ENCODE measurements at regions not wholly inside any gene's neighbourhood (a gene's known extent, or its start where the extent isn't known, plus 50 kb on each side); places are given as distances from the start of the nearest gene placed in this dataset.
A peak's percentile ranks its signal among the peaks of the same experiment; 100 is the strongest.

- intact Hi-C loops (cut with micrococcal nuclease): no loop called here
- DNase-seq: no peak
- no peak for ATAC-seq
These were observed 167.6 kb upstream of the SMIM23 start for GRCh38 chr5:171617817-171618591.

GRCh38 chr5:171619196-171619595, 166.4 kb upstream of the SMIM23 start:
- DNase-seq (no peak), ATAC-seq (no peak)
- intact Hi-C loops (cut with micrococcal nuclease): no loop called here

DNA sequence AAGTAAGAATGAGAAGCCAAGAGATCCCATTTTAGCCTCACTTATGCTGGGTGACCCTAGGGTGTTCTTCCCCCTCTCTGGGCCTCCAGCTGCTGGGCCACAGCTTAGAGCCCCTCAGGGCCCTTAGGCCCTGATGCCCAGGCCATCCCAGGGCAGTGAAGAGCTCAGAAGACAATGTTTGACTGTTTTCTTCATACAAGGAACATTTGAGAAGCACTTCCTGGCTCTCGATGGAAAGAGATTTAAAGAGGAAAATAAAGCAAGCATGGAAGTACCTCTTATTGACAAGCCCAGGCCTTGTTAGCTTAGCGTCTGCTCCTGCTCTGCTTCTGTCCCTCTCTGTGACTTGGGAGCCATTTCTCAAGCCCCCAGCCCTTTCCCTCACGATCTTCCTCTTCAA, 165.9 kb upstream of the SMIM23 start:
- ATAC-seq (no peak), DNase-seq (no peak)
- intact Hi-C loops (cut with micrococcal nuclease): no loop called here

- peak; percentile 83 for ATAC-seq
- intact Hi-C loops (cut with micrococcal nuclease): no loop called here
These were observed 163.6 kb upstream of the SMIM23 start for GRCh38 chr5:171622010-171622409.

GRCh38 chr5:171623107-171623506, 162.5 kb upstream of the SMIM23 start:
- intact Hi-C loops (cut with micrococcal nuclease): no loop called here
- ATAC-seq (no peak), DNase-seq (no peak)

More at GRCh38 chr5:171622010-171622409, 163.6 kb upstream of the SMIM23 start:
- DNase-seq: peak; percentile 68

GRCh38 chr5:171623551-171624097, 162.0 kb upstream of the SMIM23 start:
- DNase-seq (no peak), ATAC-seq (no peak)
- intact Hi-C loops (cut with micrococcal nuclease): no loop called here

DNA sequence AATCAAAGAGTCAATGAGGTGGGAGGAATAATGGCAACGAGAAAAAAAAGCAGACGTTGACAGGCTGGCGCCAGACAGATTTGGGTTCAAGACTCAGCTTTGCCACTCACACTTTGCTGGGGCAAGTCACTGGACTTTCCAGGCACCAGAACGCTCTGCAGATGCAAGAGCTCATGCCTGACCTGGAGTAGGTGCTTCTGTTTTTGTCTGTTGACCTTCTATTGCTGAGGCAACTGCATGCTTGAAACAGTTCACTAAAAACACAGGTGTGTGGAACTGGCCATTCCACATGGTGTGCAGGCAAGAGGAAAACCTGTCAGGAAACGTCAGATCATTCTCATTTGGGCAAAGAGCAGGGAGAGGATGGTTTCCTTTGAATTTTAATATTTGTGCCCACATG, 161.2 kb upstream of the SMIM23 start:
- intact Hi-C loops (cut with micrococcal nuclease): no loop called here
- no peak for DNase-seq
- no peak for ATAC-seq

GRCh38 chr5:171625646-171626045, 160.0 kb upstream of the SMIM23 start:
- intact Hi-C loops (cut with micrococcal nuclease): no loop called here
- ATAC-seq: no peak
- no peak for DNase-seq

DNA sequence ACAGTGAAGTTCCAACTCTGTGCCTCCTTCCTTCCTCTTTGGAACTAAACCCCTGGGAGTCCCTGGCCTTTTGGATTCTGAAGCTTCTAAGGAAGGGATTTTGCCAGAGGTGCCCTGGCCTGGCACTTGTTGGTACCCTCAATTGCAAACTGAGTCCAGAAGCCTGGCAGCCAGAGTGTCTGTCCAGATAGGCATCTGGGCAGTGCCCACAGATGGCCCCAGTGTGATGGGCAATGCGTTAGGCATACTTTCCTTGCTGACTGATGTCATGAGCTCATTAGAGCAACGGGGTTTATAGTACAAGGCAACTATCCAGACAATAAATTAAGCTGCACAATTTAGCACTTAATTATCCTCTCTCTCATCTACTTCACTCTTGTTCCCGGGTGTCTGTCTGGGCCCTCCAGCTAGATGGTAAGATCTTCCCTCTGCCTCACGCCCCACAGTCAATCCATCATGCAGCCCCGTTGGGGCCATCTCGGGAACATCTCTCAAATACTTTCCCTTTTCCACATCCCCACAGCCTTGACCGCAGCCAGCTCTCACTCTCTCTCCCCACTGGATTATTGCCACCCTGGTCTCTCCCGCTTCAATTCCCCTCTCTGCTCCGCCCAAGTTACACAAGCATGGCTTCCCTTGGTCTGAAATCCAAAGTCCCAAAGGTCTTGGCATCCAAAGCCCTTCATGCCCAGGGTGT, 157.5 kb upstream of the SMIM23 start:
- no peak for ATAC-seq
- intact Hi-C loops (cut with micrococcal nuclease): no loop called here
- no peak for DNase-seq

DNA sequence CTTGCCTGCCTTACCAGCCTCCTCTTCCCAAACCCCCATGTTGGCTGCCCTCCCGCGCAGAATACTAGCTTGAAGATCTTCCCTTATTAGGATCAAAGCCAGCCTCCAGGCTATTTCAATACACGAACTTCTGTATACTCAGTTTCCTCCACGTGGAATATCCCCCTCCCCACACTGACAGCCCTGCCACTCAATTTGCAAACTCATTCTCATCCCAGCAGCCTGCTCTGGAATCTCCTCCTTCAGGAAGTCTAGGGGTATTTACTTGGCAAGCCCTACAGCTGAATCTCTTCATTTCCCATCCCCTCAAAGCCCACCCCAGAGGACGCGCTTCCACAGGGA, 157.0 kb upstream of the SMIM23 start:
- DNase-seq: no peak
- ATAC-seq: no peak
- intact Hi-C loops (cut with micrococcal nuclease): no loop called here

DNA sequence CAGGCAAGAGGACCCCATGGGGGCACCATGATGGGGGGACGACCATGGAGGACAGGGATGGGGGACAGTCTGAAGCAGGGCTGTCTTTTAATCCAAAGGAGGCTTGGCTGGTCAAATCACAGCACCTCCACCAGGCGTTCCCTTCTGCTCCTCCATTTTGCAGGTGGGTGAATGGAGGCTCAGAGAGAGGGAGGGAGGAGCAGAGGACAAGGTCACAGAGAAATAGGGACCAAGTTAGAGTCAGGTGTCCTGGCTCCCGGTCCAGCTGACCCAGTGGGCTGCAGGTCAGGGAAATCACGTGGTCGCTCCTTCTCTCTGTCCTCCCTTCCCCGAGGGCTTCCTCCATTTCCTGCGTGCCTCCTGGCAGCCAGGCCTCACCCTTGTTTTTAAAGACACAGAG, 156.4 kb upstream of the SMIM23 start:
- DNase-seq (no peak), ATAC-seq (peak; percentile 5)
- intact Hi-C loops (cut with micrococcal nuclease): no loop called here

DNA sequence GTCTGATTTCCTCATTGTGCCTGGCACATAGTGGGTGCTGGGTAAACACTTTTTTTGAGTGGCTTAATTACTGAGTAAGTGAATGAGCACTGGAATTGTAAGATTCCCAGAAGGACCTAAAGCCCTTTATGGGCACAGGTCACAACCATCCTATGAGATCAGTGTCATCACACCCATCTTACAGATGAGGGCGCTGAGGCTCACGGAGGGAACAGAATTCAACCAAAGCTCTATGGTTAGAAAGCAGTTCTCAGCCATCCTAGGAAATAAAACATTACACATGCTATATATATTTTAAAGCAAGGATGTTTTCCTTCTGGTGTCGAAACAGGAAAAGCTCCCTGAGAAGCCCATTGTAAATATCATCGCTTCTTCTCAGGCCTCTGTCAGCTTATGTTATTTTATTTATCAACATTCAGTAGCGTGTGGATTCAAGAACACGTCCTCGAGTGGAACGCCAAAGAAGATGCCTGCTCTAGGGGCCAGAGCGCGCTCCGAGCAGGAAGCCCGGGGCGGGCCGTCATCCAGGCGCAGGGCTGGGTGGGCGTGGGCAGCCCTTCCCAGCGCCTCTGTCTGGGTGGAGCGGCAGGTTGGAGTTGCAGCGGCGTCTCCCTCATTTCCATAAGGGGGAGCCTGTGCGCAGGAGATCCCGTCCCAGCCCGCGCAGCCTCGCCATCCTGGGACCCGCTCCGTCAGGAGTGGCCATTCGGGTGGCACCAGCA, 155.8 kb upstream of the SMIM23 start:
- peak; percentile 75 for DNase-seq
- intact Hi-C loops (cut with micrococcal nuclease): loop anchor here (5.0 kb wide), 1 partner anchor 278 kb away; no protein-coding TSS in a partner anchor

DNA sequence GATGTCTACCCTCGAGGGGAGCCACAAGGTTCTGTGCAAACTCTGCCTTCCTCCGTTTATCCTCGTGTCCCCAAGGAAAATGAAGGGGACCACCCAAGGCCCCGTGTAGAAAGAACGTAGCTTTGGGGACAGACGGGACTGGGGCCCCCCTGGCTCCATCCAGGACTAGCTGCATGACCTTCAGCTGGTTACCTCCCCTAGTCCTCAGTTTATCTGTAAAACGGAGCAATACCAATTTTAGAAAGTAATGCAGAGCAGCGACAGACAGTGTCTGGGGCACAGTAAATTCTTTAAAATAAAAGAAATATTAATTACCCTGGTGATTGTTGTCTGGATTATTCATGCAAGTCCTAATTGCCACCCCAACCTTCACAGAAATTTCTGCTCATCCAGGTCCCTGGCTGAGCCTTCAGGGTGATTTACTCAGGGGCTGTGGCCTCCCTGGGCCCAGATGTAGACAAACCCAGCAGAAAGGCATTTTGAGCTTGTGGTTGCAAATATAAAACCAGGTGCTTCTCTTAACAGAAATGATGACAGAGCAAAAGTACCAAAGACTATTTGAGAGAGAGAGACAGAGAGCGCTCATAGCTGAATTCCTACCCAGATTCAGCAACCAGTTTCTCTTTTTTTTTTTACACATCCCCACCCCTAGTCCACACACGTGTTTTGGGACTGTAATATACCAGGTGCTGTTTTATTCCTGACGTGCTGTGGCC, 155.1 kb upstream of the SMIM23 start:
- intact Hi-C loops (cut with micrococcal nuclease): loop anchor here (5.0 kb wide), 1 partner anchor 277 kb away; no protein-coding TSS in a partner anchor
- peak; percentile 32 for ATAC-seq

More for the DNA sequence above, 155.8 kb upstream of the SMIM23 start:
- ATAC-seq: peak; percentile 97

DNA sequence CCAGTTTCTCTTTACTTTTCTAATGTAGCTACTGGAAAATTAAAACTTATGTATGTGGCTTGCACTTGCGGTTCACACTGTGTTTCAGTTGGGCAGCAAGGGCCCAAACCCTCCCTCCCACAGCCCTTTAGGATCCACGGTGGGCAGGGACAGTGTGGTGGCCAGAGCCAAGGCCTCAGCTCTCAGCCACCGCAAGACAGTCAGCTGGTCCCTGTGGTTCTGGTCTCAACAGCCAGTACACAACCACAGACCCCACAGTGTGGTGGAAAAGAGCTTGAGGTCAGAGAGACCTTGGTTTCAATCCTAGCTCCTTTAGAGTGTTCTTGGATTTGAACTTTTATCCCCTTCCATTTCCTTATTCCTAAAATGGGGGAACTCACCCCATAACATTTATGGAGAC, 153.0 kb upstream of the SMIM23 start:
- intact Hi-C loops (cut with micrococcal nuclease): loop anchor here (5.0 kb wide), 1 partner anchor 275 kb away; no protein-coding TSS in a partner anchor
- ATAC-seq (no peak), DNase-seq (no peak)

More for the DNA sequence above, 155.1 kb upstream of the SMIM23 start:
- no peak for DNase-seq

GRCh38 chr5:171633776-171634470, 151.7 kb upstream of the SMIM23 start:
- intact Hi-C loops (cut with micrococcal nuclease): loop anchor here (5.0 kb wide), 1 partner anchor 273 kb away; no protein-coding TSS in a partner anchor
- no peak for DNase-seq
- ATAC-seq: no peak

- no peak for DNase-seq
- ATAC-seq: no peak
- intact Hi-C loops (cut with micrococcal nuclease): loop anchor here (5.0 kb wide), 1 partner anchor 273 kb away; no protein-coding TSS in a partner anchor
These were observed 151.1 kb upstream of the SMIM23 start for GRCh38 chr5:171634511-171634910.

- DNase-seq (no peak), ATAC-seq (no peak)
- intact Hi-C loops (cut with micrococcal nuclease): no loop called here
These were observed 150.6 kb upstream of the SMIM23 start for GRCh38 chr5:171635028-171635427.

DNA sequence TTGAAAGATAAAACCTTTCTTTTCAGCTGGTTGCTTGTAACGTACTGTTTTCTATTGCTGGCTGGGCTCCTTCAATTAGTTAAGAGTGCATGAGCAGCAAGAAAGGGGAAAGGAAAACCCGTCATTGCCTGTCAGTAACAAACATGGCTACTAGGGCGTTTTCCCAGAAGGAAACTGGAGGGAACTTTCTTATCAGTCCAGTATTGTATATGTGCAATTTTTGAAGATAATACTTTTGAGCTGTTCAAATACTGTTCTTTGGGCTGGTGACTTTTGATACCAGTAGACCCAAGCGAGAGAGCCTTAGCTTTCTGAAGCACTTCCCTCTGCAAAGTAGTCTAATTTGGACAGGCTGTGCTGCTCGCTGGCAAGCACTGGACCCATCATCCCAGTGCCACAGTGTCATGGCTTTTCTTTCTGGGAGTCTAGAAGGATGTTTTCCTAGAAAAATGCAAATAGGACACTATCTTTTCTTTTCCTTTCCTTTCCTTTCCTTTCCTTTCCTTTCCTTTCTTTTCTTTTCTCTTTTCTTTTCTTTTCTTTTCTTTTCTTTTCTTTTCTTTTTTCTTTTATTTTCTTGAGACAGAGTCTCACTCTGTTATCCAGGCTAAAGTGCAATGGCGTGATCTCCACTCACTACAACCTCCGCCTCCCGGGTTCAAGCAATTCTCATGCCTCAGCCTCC, 149.9 kb upstream of the SMIM23 start:
- DNase-seq (no peak), ATAC-seq (no peak)
- intact Hi-C loops (cut with micrococcal nuclease): no loop called here
